HG03175 (cell line): ENCODE measurements at regions not wholly inside any gene's neighbourhood (a gene's known extent, or its start where the extent isn't known, plus 50 kb on each side); places are given as distances from the start of the nearest gene placed in this dataset.

Experiments
- ATAC-seq: cut with Tn5 transposase; IDR thresholded peaks from one replicate; pipeline ENCODE4 v1.9.1; 2021; ENCODE audit warnings: mild to moderate bottlenecking, moderate library complexity; ENCODE audit not compliant: unreplicated experiment

DNA sequence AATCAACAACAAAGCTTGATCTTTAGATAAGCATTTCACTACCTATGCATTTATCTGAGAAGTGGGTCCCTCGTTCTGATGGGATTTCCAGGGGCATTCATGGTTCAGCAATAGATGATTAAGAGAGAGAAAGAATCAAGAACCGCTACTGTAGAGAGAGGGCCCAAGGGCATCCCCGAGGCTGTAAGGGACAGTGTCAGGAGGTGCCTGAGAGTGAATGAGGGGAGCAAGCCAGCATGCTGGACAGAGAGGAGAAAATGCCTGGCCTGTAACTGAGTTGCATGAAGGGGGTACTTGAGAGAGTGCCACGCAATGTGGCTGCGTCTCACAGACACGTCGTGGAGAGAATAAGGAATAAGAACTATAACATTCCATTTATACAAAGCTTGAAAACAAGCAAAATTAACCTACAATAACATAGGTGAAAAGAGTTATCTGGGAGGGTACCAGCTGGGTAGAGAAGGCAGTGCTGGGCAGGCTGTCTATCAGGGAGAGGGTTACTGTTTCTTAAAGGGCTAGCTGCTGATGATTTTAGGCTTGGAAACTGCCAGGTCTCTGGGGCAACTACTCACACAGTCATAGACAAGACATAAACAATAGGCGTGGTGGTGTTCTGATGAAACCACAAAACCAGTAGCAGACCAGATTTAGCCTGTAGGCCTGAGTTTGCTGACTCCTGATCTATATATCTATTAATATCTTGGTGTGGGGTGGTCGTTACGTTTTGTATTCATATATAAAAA is 374.6 kb upstream of the CFAP20DC start:
- ATAC-seq = peak; percentile 61

DNA sequence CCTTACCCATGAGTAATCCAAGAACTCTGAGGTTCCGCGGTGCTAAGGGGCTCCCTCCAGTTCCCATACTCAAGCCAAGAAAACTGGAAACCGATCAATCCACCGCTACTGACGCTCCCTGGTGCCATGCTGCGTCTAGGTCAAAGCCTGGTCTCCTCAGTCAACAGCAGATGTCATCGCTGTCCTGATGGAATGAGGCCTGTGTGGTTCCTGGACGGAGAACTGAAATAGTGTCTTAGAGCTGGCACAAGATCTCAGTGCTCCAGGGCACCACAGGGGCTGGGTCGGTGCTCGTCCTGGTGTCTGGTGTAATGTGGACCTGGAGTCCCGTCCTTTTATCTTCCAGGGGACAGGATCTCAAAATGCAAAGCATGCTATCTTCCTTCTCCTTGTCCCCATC is 373.9 kb upstream of the CFAP20DC start:
- no peak for ATAC-seq

DNA sequence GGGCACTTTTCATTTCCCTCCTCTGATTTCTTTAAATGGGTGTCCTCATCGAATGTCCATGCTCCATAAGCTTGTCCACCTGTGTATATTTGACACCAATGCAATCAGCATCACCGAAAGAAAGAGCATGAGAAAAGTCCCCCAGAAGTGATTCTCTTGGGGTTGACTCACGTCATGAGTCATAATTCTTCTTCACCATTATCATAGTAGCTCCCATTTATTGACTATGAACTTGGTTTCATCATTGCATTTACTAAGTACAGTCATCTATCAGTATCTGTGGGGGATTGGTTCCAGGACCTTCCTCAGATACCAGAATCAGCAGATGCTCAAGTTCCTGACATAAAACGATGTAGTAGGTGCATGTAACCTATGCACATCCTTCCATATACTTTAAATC is 372.5 kb upstream of the CFAP20DC start:
- no peak for ATAC-seq

DNA sequence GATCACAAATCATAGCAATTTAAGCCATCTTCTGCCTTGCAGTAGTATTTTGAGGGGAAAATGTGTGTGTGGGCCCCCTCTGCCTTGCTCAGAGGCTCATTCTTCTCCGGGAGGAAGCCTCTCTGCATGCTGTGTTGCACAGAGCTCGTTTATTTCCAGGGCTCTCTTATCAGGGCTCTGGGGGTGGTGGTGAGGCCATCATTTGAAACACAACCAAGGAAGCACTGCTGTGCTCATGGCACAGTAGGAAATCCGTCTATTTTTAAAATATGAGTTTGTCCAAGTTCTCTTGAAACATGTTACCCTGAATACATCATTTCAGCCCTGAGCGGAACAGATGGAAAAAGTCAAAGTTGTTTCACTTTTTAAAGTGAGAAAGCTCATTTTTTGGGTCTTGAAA is 369.0 kb upstream of the CFAP20DC start:
- no peak for ATAC-seq

DNA sequence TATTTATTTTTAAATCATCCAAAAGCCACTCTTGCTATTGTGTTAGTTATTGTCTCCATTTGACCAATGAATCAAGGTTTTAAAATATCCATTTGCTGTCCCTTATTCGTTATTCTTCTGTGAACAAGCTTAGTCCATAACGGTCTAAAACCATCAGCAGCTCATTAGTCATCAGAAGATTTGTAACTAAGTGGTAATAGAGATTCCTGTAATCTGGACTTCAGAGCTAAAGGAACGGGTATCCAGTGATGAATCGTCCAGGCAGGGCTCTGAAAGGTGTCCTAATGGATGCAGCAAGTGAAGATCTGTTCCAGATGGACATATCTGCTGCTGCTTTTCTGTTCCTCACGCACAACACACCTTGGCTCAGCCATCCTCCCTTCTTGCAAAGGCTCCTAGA is 362.7 kb upstream of the CFAP20DC start:
- no peak for ATAC-seq

DNA sequence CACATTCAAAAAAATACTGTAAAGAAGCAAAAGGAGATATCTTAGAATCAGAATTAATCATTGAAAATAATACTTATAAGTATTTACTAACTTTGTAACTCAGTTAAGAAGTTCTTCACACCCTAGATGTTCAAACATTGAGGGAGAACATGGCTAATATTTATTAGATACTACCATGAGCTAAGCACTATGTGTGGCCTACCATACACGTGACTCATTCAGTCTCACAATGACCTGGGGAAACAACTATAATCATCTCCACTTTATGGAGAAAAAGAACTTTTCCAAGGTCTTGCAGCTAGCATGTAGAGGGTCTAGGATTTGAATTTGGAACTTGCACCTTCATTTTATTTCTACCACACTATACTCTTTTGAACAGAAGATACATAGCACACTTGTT is 361.9 kb upstream of the CFAP20DC start:
- no peak for ATAC-seq

DNA sequence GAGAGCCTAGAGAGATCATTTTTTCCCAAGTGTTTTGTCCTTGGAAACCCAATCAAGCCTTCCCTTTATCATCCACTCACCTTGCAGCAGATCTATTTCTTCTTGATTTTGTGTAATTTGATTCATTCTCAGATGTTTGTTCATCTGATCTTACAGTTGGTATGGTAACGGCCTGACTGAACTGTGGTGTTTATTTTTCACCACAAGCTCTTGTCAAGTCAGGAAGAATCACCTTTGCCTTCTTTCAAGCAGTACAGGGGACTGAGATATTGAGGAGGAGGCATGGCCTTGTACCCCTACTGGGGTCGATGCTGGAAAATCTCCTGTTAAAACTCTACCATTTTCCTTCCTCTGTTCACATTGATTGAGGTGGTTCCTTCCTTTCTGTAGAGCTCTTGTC is 361.4 kb upstream of the CFAP20DC start:
- ATAC-seq = no peak

DNA sequence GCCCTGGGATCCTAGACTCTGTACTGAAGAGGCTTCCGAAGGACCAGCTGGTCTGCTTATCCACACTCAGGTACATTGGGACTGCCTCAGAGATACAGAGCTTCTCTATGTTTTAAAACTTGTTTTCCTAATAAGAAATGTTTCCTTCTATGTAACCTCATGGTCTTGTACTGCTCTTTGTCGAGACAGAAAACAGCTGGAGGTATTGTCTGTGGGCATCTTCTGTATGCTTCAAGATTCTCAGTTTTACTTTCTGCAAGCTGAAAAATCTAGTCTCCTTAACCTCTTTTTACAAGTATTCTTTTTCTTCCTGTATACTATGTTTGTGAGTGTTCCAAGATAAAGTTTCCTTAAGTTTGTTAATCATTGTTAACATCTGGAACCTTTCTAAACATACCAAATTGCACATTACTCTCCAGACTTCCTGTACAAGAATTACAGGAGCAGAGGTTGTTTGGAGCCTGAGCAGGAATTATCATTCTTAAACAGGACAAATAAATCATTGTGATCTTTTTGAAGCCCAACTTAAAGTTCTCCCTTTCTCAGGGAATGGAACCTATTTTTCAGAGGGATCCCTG is 358.3 kb upstream of the CFAP20DC start:
- no peak for ATAC-seq

DNA sequence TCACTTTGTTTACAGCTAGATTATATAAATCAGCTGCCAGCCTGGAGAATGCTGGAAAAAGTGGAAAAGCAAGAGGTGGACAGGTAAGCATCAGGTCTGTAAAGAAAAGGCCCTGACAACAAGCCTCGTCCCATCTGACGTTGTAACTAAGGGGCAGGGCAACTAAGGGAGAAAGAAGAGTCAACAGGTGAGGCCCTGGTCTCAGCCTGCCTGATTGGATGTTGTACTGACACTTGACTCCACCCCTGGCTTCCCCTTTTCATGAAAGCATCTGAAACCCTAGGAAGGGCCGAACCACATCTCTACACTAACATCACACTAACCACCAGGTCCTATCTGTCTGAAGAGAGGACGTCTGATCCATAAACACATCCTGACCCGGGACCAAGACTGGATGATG is 357.6 kb upstream of the CFAP20DC start:
- ATAC-seq = no peak

DNA sequence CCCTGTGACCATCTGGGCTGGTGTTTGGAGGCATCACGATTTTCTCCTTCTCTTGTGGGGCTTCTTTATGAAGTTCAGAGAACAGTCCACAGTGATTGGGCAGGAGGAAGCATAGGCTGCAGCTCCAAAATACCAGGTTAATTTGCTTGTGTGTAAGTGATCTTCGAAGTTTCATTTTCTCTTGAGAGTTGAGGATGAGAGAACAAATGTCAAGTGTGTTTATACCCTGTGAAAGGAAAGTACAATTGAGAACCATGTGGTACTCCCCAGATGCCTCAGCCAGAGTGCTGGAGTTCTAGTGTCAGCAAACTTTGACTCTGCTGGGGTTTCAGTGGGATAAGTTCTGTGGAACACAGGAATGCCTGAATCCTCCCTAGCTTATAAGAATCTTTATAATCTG is 357.1 kb upstream of the CFAP20DC start:
- ATAC-seq = peak; percentile 76

DNA sequence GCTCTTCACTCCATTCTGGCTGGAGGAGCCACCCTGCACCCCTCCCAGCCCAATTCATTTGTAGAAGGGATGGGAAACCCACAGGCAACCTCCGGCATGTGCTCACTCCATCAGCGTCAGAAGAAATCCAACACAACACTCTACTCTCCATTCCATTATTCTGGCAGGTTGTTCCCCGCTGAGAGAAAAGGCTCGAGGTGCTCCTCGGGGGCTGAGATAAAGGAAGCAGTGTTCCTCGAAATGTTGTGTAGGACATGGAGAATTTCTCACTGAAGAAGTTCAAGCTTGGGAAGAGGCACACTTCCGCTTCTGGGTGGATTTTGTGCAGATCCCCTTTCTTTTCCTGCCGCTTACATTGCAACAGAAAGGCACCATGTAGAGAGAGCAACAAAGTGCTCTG is 355.0 kb upstream of the CFAP20DC start:
- ATAC-seq = no peak

DNA sequence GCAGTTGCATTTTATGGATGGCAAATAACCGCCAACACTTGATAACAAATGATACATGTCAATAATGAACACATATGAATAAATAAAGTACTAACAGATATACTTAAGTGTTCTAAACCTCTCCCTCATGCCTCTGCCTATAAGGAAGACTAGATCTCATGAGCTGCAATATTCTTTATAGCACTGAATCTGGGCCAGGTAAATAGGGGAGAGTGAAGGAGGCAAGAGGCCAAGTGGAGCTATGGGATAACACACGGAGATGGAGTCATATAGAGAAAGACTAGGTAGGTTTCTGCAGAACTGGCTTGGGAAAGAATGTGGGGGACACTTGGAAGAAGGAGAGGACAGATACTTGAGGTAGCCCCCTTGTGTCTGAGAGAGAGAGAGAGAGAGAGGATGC is 354.2 kb upstream of the CFAP20DC start:
- no peak for ATAC-seq

DNA sequence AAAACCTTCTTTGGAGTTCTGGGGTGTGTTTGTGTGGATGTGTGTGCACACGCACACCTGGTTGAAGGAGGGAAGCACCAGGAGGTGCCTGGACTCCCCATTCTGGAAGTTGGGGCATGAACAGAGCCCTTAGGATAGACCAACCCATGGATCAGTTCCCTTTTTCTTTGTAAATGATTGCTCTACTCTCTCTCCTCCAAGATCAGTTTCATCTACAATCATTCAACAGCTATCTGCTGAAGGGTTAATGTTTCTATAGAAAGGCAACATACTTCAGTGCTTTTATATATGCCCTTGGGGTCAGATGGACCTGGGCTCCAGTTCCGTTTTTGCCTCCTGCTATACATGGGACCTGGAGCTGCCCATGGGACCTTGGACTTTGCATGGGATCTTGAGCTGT is 352.1 kb upstream of the CFAP20DC start:
- peak; percentile 83 for ATAC-seq

DNA sequence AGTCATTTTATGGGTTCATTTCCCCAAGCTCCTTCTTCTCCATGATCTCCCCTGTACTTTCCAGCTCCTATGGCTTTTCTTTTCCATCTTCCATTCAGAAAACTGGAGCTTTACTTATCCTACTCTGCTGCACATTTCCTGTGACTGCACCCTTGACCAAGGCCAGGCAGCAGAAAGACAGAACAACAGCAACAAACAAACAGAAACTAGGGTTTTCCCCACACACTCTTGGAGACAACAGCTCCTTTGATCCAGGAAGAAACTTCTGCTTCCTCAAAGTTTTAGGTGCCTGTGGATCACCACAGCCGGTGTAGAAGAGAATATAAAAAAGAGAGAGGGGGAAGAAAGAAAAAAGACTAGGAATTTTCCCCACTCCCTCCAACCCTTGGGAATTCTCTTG is 342.3 kb upstream of the CFAP20DC start:
- no peak for ATAC-seq

DNA sequence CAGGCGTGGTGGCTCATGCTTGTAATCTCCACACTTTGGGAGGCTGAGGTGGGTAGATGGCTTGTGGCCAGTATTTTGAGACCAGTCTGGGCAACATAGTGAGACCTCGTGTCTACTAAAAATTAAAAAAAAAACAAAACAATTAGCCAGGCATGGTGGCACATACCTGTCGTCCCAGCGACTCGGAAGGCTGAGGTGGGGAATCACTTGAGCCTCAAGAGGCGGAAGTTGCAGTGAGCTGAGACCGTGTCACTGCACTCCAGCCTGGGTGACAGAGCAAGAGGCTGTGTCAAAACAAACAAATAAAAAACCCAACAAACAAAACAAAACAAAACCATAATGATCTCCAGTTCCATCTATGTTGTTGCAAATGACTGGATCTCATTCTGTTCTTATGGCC is 341.3 kb upstream of the CFAP20DC start:
- no peak for ATAC-seq

DNA sequence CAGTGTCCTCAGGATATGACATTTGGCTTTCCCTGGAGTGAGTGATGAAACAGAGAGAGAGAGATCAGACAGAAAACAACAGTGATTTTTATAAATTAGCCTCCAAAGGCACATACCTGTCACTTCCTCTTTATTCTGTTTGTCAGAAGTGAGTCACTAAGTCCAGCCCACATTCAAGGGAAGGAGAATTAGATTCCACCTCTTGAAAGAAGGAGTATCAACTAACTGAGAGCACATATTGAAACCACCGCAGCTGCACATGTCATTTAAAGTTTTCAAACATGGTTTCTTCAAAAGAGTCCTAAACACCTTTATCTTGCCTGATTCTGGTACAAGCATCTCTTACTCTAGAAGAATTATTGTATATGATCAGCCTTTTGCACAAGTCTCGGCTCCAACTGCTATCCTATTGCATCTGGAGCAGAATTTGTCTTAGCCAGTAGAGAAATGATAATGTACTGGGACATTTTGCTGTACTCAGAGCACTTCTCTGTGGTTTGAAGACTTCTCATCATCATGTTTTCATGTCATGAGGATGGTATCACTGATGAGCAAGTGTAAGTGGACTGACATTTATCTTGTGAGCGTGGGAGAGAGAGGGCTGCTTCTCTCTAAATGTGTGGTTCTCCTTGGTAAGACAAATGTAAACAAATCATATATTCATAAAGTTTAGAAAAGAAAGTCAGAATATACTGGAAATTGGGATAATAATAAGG is 338.9 kb upstream of the CFAP20DC start:
- peak; percentile 38 for ATAC-seq

DNA sequence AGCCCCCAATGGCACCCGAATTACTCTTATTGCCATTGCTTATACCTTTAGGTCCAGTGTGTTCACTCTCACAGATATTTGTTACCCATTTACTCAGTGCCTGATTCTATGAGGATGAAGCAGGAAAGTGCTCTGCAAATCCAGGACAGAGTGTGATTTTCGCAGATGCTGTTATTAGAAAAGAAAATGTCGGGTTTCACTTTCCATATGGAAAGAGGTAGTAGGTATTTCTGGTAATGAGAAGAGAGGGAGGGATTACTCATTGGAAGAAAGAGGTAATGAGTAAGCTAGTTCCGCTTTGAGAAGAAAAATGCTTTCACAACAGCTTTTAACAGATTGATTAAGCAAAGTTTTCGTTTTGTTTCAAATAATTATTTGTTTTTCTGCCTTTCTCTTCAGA is 336.3 kb upstream of the CFAP20DC start:
- peak; percentile 81 for ATAC-seq

DNA sequence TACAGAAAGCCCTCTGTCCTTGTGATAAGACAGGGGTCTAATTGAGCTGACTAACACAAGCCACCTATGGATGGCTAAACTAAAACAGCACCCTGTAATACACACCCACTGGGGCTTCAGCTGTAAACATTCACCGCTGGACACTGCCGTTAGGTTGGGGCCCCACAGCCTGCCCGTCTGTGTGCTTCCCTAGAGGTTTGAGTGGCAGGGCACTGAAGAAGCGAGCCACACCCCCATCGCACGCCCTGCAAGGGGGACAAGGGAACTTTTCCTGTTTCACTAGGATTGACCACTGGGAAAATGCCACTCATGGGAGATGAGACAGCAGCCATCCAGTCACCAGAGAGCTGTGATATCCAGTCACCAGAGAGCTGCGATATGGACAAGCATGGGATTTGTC is 335.7 kb upstream of the CFAP20DC start:
- no peak for ATAC-seq

DNA sequence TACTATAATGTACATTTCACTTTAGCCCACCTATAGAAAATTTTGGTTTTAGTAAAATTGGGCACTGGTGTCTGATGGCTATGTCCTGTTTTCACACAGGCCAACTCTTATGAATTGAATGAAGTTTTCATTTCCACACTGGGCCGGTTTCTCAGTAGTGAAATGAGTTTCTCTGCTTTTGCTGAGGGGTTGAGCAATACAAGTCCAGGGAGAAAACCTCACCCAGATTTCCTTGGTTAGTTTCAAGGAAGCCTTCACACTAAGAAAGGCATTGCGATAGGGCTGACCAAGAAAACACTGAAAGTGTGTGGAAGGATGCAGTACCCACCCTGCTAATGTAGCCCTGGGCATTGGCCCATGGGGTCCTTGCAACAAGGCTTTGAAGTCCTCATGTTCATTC is 331.5 kb upstream of the CFAP20DC start:
- ATAC-seq = peak; percentile 68

DNA sequence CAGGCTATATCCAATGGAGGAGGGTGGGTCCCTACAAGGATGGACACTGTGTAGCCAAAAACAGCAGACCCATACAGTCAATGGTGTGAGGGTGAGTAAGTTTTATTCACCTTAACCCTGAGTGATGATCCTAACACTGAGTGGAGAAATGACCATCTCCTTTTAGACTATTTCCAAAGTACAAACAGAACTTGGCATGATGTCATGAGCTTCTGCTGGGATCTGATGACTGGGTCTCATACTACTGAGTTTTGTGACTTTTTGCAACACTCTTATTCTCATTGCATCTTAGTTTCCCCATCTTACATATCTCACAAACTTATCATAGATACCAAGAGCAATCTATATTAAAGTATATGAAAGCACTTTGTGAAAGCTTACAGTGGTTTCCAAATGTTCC is 330.3 kb upstream of the CFAP20DC start:
- ATAC-seq = no peak

DNA sequence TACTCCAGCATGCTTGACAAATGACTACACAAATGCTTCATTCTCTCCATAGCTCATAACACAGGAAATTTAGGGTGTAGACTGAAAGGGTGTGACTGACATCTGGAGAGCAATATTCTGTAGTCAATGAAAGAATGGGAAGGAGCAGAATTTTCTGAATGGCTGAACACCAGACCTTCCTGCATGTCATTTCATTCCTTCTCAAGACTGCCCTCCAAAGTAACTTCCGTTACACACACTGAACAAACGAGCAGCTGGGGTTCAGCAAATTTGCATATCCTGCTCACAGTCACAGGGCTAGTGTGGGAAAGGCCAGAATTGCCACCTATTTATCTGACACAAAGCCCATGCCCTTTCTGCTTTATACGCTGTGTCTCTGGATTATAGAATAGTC is 325.0 kb upstream of the CFAP20DC start:
- ATAC-seq = peak; percentile 99

DNA sequence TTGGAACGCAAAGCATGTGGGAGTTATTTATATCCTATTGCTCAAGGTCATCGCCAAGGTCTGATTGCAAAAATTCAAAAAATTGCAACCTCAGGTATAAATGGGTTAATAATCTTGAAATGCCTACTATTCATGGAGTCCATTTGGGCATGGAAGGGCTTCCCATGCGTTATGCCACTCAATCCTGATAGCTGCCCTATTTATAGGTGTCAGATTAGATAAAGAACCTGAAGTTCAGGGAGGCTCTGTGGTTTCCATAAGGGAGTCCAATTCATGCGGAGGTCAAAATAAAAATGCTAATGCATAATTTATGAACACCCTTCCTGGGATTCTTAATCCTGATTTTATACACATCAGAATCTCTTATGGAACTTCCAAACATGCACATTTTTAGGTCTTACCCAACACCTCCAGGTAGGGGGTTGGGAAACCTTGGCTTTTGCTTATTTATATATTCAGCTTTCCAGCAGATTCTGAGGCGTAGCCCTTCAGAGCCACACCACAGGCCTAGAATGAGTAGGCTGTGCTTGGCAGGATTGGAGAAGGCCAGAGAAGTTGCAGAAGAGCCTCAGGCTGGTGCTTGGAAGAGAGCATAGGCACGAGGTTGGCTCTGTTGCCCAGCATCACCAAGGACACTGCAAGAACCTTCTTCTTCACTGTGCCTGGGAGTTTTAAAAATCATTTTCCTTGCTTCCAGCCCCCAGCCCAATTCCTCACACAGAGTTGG is 324.4 kb upstream of the CFAP20DC start:
- peak; percentile 19 for ATAC-seq
